GM12878 (cell line): ENCODE measurements at regions not wholly inside any gene's neighbourhood (a gene's known extent, or its start where the extent isn't known, plus 50 kb on each side); places are given as distances from the start of the nearest gene placed in this dataset.

Experiments used
- ATAC-seq: fragments of 200-7000 bp; cut with Tn5 transposase; 3 replicates; pipeline ENCODE4 v1.9.1; 2020; ENCODE audit warnings: mild to moderate bottlenecking, moderate library complexity
- BruUV-seq: library from RNA; stranded (reverse); fragments of 400-500 nt; replicated peaks from 2 replicates; lab custom pipeline; 2021; lab: Mats Ljungman, UMichigan
- CTCF ChIA-PET: fragments of 300-600 bp; sonication (Branson Sonifier 250); formaldehyde crosslinking; extraction: SDS; loops from one replicate; lab custom pipeline; 2021; ENCODE audit warnings: inconsistent platforms; lab: Yijun Ruan, JAX
- POLR2A ChIA-PET: fragments of 350-600 bp; formaldehyde crosslinking; extraction: SDS; loops from one replicate; lab custom pipeline; 2021; ENCODE audit warnings: inconsistent platforms; lab: Charles Lee
- RAD21 ChIA-PET: fragments of 300-600 bp; sonication (Branson Sonifier 250); formaldehyde crosslinking; loops from one replicate; lab custom pipeline; 2023; ENCODE audit warnings: antibody characterized with exemption; ENCODE audit not compliant: unreplicated experiment; lab: Charles Lee
- SMC1A ChIA-PET: fragments of 300-600 bp; sonication (Branson Sonifier 250); formaldehyde crosslinking; loops from one replicate; lab custom pipeline; 2023; ENCODE audit not compliant: unreplicated experiment, uncharacterized antibody; lab: Charles Lee
- DNase-seq: peaks from one replicate; pipeline ENCODE4 v3.0.0-alpha.2; 2011; ENCODE audit warnings: low read depth, low spot score
- FAIRE-seq: peaks from 3 replicates; lab custom pipeline; 2011; peaks lifted over from hg19 to GRCh38; lab: Jason Lieb, UNC
- H2AFZ ChIP-seq: 2 replicates; pipeline ENCODE4 v1.6.0; 2011; ENCODE audit warnings: low read depth, low read length, control low read depth; ENCODE audit not compliant: control insufficient read depth
- H3K27ac ChIP-seq: 2 replicates; pipeline ENCODE4 v1.5.1; 2011; ENCODE audit warnings: control low read depth; ENCODE audit not compliant: control insufficient read depth, insufficient read depth
- H3K27me3 ChIP-seq, 2 experiments: replicated peaks in 1 of 2; 2 replicates each; pipeline versions ENCODE4 v1.6.0 to v1.6.1; 2011; ENCODE audit warnings: low read length in 1 of 2; ENCODE audit not compliant: control insufficient read depth in 2 of 2, insufficient read depth in 2 of 2
- H3K36me3 ChIP-seq, 2 experiments: 2 replicates each; pipeline ENCODE4 v1.5.1; 2011; ENCODE audit warnings: low read length in 1 of 2; ENCODE audit not compliant: control insufficient read depth in 2 of 2, insufficient read depth in 2 of 2
- H3K4me1 ChIP-seq: 2 replicates; pipeline ENCODE4 v1.6.1; 2011; ENCODE audit warnings: mild to moderate bottlenecking, low read length, moderate library complexity, mixed read lengths; ENCODE audit not compliant: control insufficient read depth, insufficient read depth
- H3K4me2 ChIP-seq: 2 replicates; pipeline ENCODE4 v1.6.0; 2011; ENCODE audit warnings: control low read depth; ENCODE audit not compliant: control insufficient read depth, insufficient read depth
- H3K4me3 ChIP-seq: fragments of 200-600 bp; sonication (generic); 2 replicates; pipeline ENCODE4 v1.5.1; 2016
- H3K79me2 ChIP-seq: 2 replicates; pipeline ENCODE4 v1.6.0; 2011; ENCODE audit warnings: low read length; ENCODE audit not compliant: control insufficient read depth, insufficient read depth
- H3K9ac ChIP-seq: 2 replicates; pipeline ENCODE4 v1.8.0; 2011; ENCODE audit warnings: low read length, control low read depth, mixed read lengths; ENCODE audit not compliant: control insufficient read depth, insufficient read depth
- H3K9me3 ChIP-seq: replicated peaks from 3 replicates; pipeline ENCODE4 v1.5.1; 2011; ENCODE audit warnings: mild to moderate bottlenecking, low read length; ENCODE audit not compliant: control insufficient read depth, insufficient read depth
- H4K20me1 ChIP-seq: 2 replicates; pipeline ENCODE4 v1.6.0; 2011; ENCODE audit not compliant: control insufficient read depth, insufficient read depth
- EGR1 ChIP-seq, 2 experiments: IDR thresholded peaks; 1 replicate in 1 of 2; 2 replicates in 1 of 2; pipeline ENCODE4 v1.6.1; 2011 to 2012; ENCODE audit warnings: low read depth in 2 of 2, low read length in 2 of 2, borderline replicate concordance in 1 of 2, mild to moderate bottlenecking in 1 of 2, moderate library complexity in 1 of 2
- JUND ChIP-seq: IDR thresholded peaks from 2 replicates; pipeline ENCODE4 v1.6.1; 2012; ENCODE audit warnings: low read depth, mild to moderate bottlenecking, low read length, improper control_type of control experiment, moderate library complexity
- MXI1 ChIP-seq: fragments of 150-350 bp; IDR thresholded peaks from 2 replicates; pipeline ENCODE4 v1.6.1; 2011; ENCODE audit warnings: low read depth, mild to moderate bottlenecking, inconsistent platforms, low read length, improper control_type of control experiment
- SIN3A ChIP-seq: IDR thresholded peaks from 2 replicates; pipeline ENCODE4 v1.6.1; 2012; ENCODE audit warnings: low read depth, low read length, improper control_type of control experiment
- SREBF1 ChIP-seq: IDR thresholded peaks from 2 replicates; pipeline ENCODE4 v1.6.1; 2012; ENCODE audit warnings: mild to moderate bottlenecking, low read length
- ZBTB40 ChIP-seq: fragments of 450-650 bp; IDR thresholded peaks from 2 replicates; pipeline ENCODE4 v1.6.1; 2016; ENCODE audit warnings: mild to moderate bottlenecking, moderate library complexity, borderline replicate concordance
- ZNF274 ChIP-seq: IDR thresholded peaks from one replicate; pipeline ENCODE4 v1.8.0; 2011; ENCODE audit not compliant: insufficient read length, insufficient read depth
- WGBS: methylation state at CpG from one replicate; pipeline ENCODE4 v1.1.6; 2016; ENCODE audit warnings: low lambda C conversion rate; ENCODE audit not compliant: insufficient replicate concordance, insufficient coverage; ENCODE audit errors: missing lambda C conversion rate; 5-methylcytosine and 5-hydroxymethylcytosine counted together
- in situ Hi-C: fragments of 300-500 bp; cut with MboI; formaldehyde crosslinking; loops from 9 replicates; pipeline ENCODE4 v1.14.3; 2018; ENCODE audit warnings: mixed read lengths
- intact Hi-C: fragments of 100-400 bp; cut with micrococcal nuclease; formaldehyde crosslinking; loops from one replicate; pipeline ENCODE4 v1.14.2; 2022; ENCODE audit not compliant: unreplicated experiment
- TF ChIP-seq, protein P1 (sequence below): fragments of 450-650 bp; IDR thresholded peaks from 2 replicates; pipeline ENCODE4 v1.6.1; 2017; ENCODE audit warnings: mild to moderate bottlenecking, moderate library complexity

GRCh38 chr12:107462428-107463332 is 222.9 kb upstream of the PWP1 start (continued):
- TF ChIP-seq, protein P1, sequence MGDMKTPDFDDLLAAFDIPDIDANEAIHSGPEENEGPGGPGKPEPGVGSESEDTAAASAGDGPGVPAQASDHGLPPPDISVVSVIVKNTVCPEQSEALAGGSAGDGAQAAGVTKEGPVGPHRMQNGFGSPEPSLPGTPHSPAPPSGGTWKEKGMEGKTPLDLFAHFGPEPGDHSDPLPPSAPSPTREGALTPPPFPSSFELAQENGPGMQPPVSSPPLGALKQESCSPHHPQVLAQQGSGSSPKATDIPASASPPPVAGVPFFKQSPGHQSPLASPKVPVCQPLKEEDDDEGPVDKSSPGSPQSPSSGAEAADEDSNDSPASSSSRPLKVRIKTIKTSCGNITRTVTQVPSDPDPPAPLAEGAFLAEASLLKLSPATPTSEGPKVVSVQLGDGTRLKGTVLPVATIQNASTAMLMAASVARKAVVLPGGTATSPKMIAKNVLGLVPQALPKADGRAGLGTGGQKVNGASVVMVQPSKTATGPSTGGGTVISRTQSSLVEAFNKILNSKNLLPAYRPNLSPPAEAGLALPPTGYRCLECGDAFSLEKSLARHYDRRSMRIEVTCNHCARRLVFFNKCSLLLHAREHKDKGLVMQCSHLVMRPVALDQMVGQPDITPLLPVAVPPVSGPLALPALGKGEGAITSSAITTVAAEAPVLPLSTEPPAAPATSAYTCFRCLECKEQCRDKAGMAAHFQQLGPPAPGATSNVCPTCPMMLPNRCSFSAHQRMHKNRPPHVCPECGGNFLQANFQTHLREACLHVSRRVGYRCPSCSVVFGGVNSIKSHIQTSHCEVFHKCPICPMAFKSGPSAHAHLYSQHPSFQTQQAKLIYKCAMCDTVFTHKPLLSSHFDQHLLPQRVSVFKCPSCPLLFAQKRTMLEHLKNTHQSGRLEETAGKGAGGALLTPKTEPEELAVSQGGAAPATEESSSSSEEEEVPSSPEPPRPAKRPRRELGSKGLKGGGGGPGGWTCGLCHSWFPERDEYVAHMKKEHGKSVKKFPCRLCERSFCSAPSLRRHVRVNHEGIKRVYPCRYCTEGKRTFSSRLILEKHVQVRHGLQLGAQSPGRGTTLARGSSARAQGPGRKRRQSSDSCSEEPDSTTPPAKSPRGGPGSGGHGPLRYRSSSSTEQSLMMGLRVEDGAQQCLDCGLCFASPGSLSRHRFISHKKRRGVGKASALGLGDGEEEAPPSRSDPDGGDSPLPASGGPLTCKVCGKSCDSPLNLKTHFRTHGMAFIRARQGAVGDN, result no peak
- TF ChIP-seq MXI1 (no peak), ZNF274 (no peak), JUND (no peak), SREBF1 (no peak)

DNA sequence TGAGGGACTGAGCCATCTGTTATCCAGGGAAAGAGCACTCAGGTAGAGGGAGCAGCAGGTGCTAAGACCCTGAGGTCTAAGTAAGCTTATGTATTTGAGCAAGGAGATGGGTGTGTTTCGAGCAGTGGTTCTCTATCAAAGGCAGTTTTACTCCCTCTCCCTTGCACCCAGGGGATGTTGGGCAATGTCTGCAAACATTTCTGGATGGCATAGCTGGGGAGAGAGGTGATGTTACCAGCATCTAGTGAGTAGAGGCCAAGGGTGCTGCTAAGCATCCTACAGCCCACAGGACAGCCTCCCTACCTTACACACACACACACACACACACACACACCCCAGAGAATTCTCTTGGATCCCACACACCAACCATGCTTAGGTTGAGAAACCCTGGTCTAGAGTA is 221.0 kb upstream of the PWP1 start:
- DNase-seq, result no peak
- no peak for TF ChIP-seq SIN3A
- no peak for TF ChIP-seq EGR1 (IDR thresholded peaks at IDR 0.05; ENCODE audit: borderline replicate concordance in 1 of 2, low read depth in 2 of 2, low read length in 2 of 2)
- no peak for TF ChIP-seq ZBTB40
- TF ChIP-seq, all 136 proteins: peak for 0
- H3K4me3 ChIP-seq, result no peak overlapping the region
- no peaks in the 10 kb centered on the region for H3K36me3 ChIP-seq
- ChIA-PET CTCF (no interaction called here), SMC1A (no interaction called here), POLR2A (no interaction called here), RAD21 (no interaction called here)
- H3K9ac ChIP-seq, result no peak overlapping the region
- H3K9me3 ChIP-seq, result no peaks in the 10 kb centered on the region; the same call in 2 of the 3 replicates
- no peak overlapping the region for H3K27ac ChIP-seq
- in situ Hi-C loops, result no loop called here
- no peak overlapping the region for H2AFZ ChIP-seq
- no peaks in the 10 kb centered on the region for H3K79me2 ChIP-seq
- peaks cover 3% of the 10 kb centered on the region; the same call in 1 of the 2 replicates for H3K4me1 ChIP-seq
- no peak for ATAC-seq
- no peak for FAIRE-seq
- no peak overlapping the region for H3K4me2 ChIP-seq
- WGBS, result 0% methylated on average over 1 of the region's 1 CpG
- H3K27me3 ChIP-seq, result no peaks in the 10 kb centered on the region; a peak in 1 of 4 replicates
- H4K20me1 ChIP-seq, result no peaks in the 10 kb centered on the region
- BruUV-seq, result no TSS peak
- intact Hi-C loops, result no loop called here
